Thyroid gland (tissue), 4 donors: ENCODE measurements at regions not wholly inside any gene's neighbourhood (a gene's known extent, or its start where the extent isn't known, plus 50 kb on each side); places are given as distances from the start of the nearest gene placed in this dataset.

Experiments
- DNase-seq, 2 donors: peaks; one replicate each; pipeline ENCODE4 v3.0.0-alpha.2; 2019
- H3K27ac ChIP-seq, 3 donors: fragments of 200-600 bp; sonication (generic); 1 replicate in 2 of 3; 2 replicates in 1 of 3; pipeline ENCODE4 v1.5.1; 2016 to 2019; ENCODE audit warnings: mild to moderate bottlenecking in 1 of 3, moderate library complexity in 1 of 3
- H3K27me3 ChIP-seq: fragments of 200-600 bp; sonication (generic); one replicate; pipeline ENCODE4 v1.5.1; 2019
- H3K36me3 ChIP-seq, 2 donors: fragments of 200-600 bp; sonication (generic); one replicate each; pipeline ENCODE4 v1.5.1; 2016 to 2019
- H3K4me1 ChIP-seq, 2 donors: fragments of 200-600 bp; sonication (generic); one replicate each; pipeline ENCODE4 v1.5.1; 2017 to 2019
- H3K4me3 ChIP-seq, 3 donors: fragments of 200-600 bp; sonication (generic); replicated peaks in 1 of 3; 1 replicate in 2 of 3; 2 replicates in 1 of 3; pipeline ENCODE4 v1.5.1; 2016; ENCODE audit warnings: mild to moderate bottlenecking in 1 of 3
- H3K9me3 ChIP-seq: fragments of 200-600 bp; sonication (generic); one replicate; pipeline ENCODE4 v1.5.1; 2017
- CTCF ChIP-seq, 6 experiments: fragments of 200-600 bp in 3 of 6; fragments of 450-650 bp in 3 of 6; sonication (generic) in 3 of 6; IDR thresholded peaks; one replicate each; pipeline ENCODE4 v1.5.1; 2016 to 2019; ENCODE audit warnings: antibody characterized with exemption in 6 of 6, mild to moderate bottlenecking in 2 of 6, inconsistent platforms in 1 of 6, moderate library complexity in 1 of 6
- POLR2A ChIP-seq, 2 donors: fragments of 450-650 bp; IDR thresholded peaks; one replicate each; pipeline ENCODE4 v1.6.1; 2017; ENCODE audit warnings: antibody characterized with exemption in 2 of 2, mild to moderate bottlenecking in 2 of 2, moderate library complexity in 1 of 2
- WGBS, 2 donors: methylation state at CpG; one replicate each; pipeline ENCODE4 v1.1.5; 2017; 5-methylcytosine and 5-hydroxymethylcytosine counted together
- intact Hi-C: fragments of 100-400 bp; cut with DNase I; formaldehyde crosslinking; loops from one replicate; pipeline ENCODE4 v1.15.1; 2023

- intact Hi-C loops: no loop called here
- Histone ChIP-seq H3K27me3 (no peaks in the 10 kb centered on the region), H3K4me3 (no peak overlapping the region), H3K36me3 (no peaks in the 10 kb centered on the region), H3K27ac (peak overlapping the region; percentile 89 to 98 (median 92)), H3K9me3 (no peaks in the 10 kb centered on the region), H3K4me1 (peaks cover 35 to 49% of the 10 kb centered on the region in 2 donors)
- TF ChIP-seq CTCF (IDR thresholded peaks at IDR 0.05) (no peak), POLR2A (IDR thresholded peaks at IDR 0.05) (peak in 1 of 2 donors; percentile 55)
- peak; percentile 81 to 88 for DNase-seq
- 65 to 69% methylated on average over 10 to 11 of the region's 11 CpGs for WGBS, 2 donors
Observed at GRCh38 chr14:76948213-76948947, 80.1 kb downstream of the IRF2BPL start.

- Histone ChIP-seq H3K4me1 (peaks cover 30 to 45% of the 10 kb centered on the region in 2 donors), H3K36me3 (no peaks in the 10 kb centered on the region), H3K4me3 (no peak overlapping the region), H3K27me3 (no peaks in the 10 kb centered on the region), H3K9me3 (no peaks in the 10 kb centered on the region), H3K27ac (peak overlapping the region; percentile 89 to 98 (median 92))
- TF ChIP-seq POLR2A (IDR thresholded peaks at IDR 0.05) (no peak), CTCF (IDR thresholded peaks at IDR 0.05) (no peak)
- intact Hi-C loops: no loop called here
- 49 to 52% methylated on average over 5 of the region's 5 CpGs for WGBS, 2 donors
- DNase-seq: no peak
Observed at GRCh38 chr14:76947838-76948184, 80.7 kb downstream of the IRF2BPL start.

- WGBS, 2 donors: 1 to 3% methylated on average over 13 to 23 of the region's 28 CpGs
- Histone ChIP-seq H3K9me3 (no peaks in the 10 kb centered on the region), H3K27ac (peak overlapping the region; percentile 89 to 98 (median 92)), H3K36me3 (no peaks in the 10 kb centered on the region), H3K4me1 (peaks cover 30 to 45% of the 10 kb centered on the region in 2 donors), H3K4me3 (no peak overlapping the region), H3K27me3 (no peaks in the 10 kb centered on the region)
- intact Hi-C loops: no loop called here
- DNase-seq: peak; percentile 99
- TF ChIP-seq CTCF (IDR thresholded peaks at IDR 0.05): peak; percentile 7 to 76 (median 64)
- TF ChIP-seq POLR2A (IDR thresholded peaks at IDR 0.05): peak in 1 of 2 donors; percentile 42
Observed at GRCh38 chr14:76947078-76947837, 81.2 kb downstream of the IRF2BPL start.

GRCh38 chr14:76946753-76947077, 81.8 kb downstream of the IRF2BPL start:
- Histone ChIP-seq H3K27ac (peak overlapping the region; percentile 76 to 92 (median 89)), H3K27me3 (no peaks in the 10 kb centered on the region), H3K36me3 (no peaks in the 10 kb centered on the region), H3K9me3 (no peaks in the 10 kb centered on the region), H3K4me3 (no peak overlapping the region), H3K4me1 (peaks cover 30 to 45% of the 10 kb centered on the region in 2 donors)
- intact Hi-C loops: no loop called here
- DNase-seq: peak in 1 of 2 donors; percentile 41
- WGBS, 2 donors: 53 to 63% methylated on average over 5 to 6 of the region's 6 CpGs
- TF ChIP-seq POLR2A (IDR thresholded peaks at IDR 0.05) (no peak), CTCF (IDR thresholded peaks at IDR 0.05) (no peak)

- intact Hi-C loops: no loop called here
- WGBS, 2 donors: 86 to 96% methylated on average over 4 of the region's 4 CpGs
Observed at GRCh38 chr14:76943072-76943471, 85.4 kb downstream of the IRF2BPL start.

More at GRCh38 chr14:76943072-76943471, 85.4 kb downstream of the IRF2BPL start:
- Histone ChIP-seq H3K9me3 (no peaks in the 10 kb centered on the region), H3K4me1 (peaks cover 18 to 19% of the 10 kb centered on the region in 2 donors), H3K36me3 (no peaks in the 10 kb centered on the region), H3K4me3 (no peak overlapping the region), H3K27me3 (no peaks in the 10 kb centered on the region), H3K27ac (no peak overlapping the region)
- DNase-seq: no peak
- no peak for TF ChIP-seq POLR2A (IDR thresholded peaks at IDR 0.05)
- no peak for TF ChIP-seq CTCF (IDR thresholded peaks at IDR 0.05)
